GM18861 (cell line): ENCODE measurements at regions not wholly inside any gene's neighbourhood (a gene's known extent, or its start where the extent isn't known, plus 50 kb on each side); places are given as distances from the start of the nearest gene placed in this dataset.

Source experiments
- ATAC-seq: cut with Tn5 transposase; IDR thresholded peaks from one replicate; pipeline ENCODE4 v1.9.1; 2021; ENCODE audit not compliant: unreplicated experiment

DNA sequence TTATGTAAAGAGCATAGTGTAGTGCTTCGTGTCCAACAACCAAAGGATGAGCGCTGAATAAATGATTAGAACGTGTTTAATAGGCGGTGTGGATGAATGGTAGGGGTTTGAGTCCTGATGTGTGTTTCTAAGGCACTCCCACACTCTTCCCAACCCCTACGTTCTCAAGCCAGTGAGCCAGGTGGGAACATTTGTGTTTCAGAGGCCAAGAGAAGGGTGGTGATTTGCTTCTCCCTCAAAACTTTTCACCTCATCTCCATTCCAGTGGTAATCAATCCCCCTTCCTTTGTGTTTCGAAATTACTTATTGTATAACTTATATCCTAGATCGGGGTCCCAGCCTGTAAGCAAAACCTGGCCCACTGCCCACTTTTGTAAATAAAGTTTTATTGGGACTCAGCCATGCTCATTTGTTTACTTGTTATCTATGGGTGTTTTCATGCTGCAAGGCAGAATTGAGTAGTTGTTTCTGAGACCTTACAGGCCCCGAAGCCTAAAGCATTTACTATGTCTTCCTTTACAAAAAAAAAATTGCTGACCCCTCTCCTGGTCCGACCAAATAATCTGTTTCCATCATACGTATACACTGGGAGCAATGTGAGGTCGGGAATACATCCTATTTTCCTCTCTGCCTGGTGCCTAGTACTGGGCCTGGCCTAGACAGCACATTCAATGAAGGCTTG, 150.8 kb upstream of the MYCN start:
- no peak for ATAC-seq

DNA sequence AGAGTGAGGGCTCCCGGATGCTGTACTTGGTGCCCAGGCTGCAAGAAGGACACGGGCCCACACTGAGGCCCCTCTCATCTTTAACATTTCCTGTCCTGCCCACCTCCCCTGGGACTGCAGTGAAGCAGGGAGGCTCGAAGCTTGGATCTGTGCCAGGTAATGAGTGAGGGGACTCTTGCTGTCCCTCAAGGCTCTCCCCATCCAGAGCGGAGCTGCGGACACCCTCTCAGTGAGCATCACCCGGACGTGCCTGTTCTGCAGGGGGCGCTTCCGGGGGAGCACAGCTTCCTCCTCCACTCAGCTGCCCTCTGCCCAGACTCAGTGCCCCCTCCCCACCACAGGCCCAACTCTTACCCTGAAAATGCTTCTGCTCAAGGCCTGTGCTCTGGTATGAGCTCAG, 150.0 kb upstream of the MYCN start:
- ATAC-seq = no peak

DNA sequence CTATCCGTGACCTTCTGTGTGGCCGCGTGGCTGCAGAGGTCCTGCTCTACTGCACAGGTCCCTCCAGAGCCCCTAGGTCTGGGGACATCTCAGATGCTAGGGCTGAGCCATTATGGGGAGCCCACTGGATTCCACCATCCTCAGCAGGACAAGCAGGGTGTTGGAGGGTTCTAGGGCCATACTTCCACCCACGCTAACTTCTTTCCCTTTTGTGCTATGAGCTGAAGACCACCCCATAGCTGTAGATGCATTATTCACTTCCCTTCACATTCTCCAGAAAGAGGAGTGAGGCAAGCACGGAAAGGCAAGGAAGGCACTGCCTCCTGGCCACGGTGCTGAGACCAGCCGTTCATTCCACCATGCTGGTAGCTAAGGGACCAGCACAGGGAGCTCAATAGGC, 149.5 kb upstream of the MYCN start:
- ATAC-seq = no peak

DNA sequence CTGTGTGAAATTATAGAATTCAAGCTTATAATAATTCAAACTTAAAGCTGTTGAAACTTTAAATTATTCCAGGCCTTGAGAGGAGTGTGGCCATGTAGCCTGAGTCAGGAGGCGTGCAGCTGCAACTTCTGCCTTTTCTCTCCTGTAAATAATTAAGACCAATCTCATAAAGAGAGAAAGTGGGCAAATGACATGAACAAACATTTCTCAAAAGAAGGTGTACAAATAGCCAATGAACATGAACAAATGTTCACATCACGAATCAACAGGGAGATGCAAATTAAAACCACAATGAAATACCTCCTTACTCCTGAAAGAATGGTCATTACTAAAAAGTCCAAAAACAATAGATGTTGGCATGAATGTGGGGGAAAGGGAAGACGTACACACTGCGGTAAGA, 149.1 kb upstream of the MYCN start:
- no peak for ATAC-seq

- no peak for ATAC-seq
Observed at GRCh38 chr2:15792331-15792730, 148.0 kb upstream of the MYCN start.

- no peak for ATAC-seq
Observed at GRCh38 chr2:15793078-15793913, 147.1 kb upstream of the MYCN start.

DNA sequence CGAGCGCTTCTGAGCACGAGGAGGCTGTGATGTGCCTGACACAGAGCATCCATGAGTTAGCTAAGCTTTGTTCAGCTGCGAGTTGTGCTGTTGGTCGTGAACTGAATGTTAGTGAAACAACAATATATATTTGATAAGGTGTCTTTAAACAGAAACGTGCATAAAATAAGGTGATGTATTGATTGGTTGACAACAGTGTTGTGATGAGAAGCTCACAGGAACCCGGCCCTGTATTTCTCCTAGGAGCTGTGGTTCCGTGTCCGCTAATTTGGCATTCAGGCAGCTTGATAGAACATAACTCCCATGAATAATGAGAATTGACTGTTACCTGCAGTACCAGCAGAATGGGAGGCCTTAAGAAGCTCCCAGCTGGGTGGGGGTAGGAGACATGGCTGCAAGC, 146.4 kb upstream of the MYCN start:
- no peak for ATAC-seq

GRCh38 chr2:15794608-15795134, 145.7 kb upstream of the MYCN start:
- ATAC-seq = no peak

- no peak for ATAC-seq
Observed at GRCh38 chr2:15795426-15795825, 144.9 kb upstream of the MYCN start.

- ATAC-seq = no peak
Observed at GRCh38 chr2:15796167-15796942, 144.0 kb upstream of the MYCN start.

GRCh38 chr2:15797231-15797938, 143.0 kb upstream of the MYCN start:
- no peak for ATAC-seq

- ATAC-seq = no peak
Observed at GRCh38 chr2:15797939-15798281, 142.4 kb upstream of the MYCN start.

- ATAC-seq = no peak
Observed at GRCh38 chr2:15798701-15799431, 141.5 kb upstream of the MYCN start.

- no peak for ATAC-seq
Observed at GRCh38 chr2:15799432-15799827, 140.9 kb upstream of the MYCN start.

GRCh38 chr2:15800495-15801329, 139.6 kb upstream of the MYCN start:
- no peak for ATAC-seq

- no peak for ATAC-seq
Observed at GRCh38 chr2:15801439-15801838, 138.9 kb upstream of the MYCN start.

- ATAC-seq = no peak
Observed at GRCh38 chr2:15801904-15802303, 138.4 kb upstream of the MYCN start.

- no peak for ATAC-seq
Observed at GRCh38 chr2:15802657-15803542, 137.4 kb upstream of the MYCN start.
